Fibroblast of peridontal ligament (primary cell): ENCODE measurements at regions not wholly inside any gene's neighbourhood (a gene's known extent, or its start where the extent isn't known, plus 50 kb on each side); places are given as distances from the start of the nearest gene placed in this dataset.

ENCODE experiments used
- DNase-seq: peaks from one replicate; pipeline ENCODE4 v3.0.0-alpha.2; 2010; ENCODE audit errors: extremely low read depth

GRCh38 chr16:85424260-85425073, 188.7 kb upstream of the GSE1 start:
- no peak for DNase-seq

GRCh38 chr16:85425074-85425662, 188.0 kb upstream of the GSE1 start:
- no peak for DNase-seq

- DNase-seq, result no peak
Measured at GRCh38 chr16:85426806-85427205, 186.3 kb upstream of the GSE1 start.

DNA sequence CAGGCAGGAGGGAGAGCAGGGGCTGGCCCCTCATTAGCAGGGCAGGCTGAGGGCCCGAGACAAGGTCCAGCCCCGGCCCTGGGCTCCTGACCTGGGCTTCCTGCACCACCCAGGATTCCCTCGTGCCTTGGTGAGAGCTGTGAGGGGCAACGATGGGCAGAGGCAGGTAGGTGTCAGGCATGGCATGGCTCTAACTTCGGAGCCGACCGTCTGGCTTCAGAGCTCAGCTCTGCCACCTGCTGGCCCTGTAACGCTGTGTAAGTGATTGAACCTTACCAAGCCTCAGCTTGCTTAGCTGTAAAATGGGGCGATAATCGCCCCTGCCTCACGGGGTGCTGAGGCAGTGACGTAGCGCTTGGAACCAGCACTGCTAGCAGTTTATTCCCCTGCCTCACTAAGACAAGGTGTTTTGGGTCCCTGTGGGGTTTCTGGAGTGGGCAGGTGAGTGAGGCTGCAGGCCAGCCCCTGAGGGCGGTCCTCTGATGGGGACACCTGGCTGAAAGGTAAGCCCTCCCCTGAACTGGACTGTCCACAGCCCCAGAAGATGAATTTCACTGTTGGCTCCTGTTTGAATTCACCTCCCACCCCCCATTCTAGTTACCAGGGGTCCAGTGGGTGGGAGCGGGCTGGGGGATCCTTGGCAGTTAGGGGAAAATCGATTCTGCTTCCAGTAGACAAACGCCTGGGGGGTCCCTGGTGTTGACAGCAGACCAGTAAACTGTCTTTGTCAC, 184.8 kb upstream of the GSE1 start:
- DNase-seq, result peak; percentile 20

DNA sequence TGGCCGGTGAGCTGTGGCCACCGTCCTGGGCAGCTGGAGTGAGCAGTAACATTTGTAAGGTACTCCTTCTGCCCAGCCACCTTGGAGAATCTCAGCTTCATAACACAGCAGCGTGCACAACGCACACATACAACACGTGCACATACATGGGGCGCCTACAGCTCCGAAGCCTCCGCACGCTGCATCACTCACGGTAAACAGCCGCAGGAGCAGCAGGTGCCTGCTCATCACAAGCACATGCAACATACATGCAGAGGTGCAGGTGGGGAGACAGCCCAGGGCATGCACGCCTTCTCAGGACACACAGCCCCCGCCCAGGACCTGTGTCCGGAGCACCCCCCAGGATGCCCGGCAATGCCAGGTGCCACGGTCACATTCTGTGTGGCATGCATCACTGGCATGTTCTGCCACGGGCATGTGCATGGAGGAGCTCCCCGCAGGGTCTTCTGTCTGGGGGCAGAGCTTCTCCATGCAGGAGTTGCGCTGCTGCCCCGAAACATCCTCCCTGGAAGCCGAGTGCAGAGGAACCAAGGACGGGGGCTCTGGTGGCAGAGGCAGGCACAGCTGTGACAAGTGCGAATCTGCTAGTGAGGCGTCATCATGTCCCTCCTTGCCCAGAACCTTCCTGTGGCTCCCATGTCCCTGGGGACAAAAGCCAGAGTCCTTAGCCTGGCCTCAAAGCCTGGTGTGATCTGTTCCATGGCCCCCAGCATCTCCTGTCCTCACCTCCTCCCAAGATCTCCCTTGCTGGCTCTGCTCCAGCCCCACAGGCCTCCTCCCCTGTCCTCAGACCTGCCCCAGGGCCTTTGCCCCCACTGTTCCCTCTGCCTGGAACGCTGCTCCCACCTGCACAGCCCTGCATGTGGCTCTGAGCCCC, 184.0 kb upstream of the GSE1 start:
- no peak for DNase-seq

- no peak for DNase-seq
Measured at GRCh38 chr16:85429776-85430522, 183.2 kb upstream of the GSE1 start.

- DNase-seq, result no peak
Measured at GRCh38 chr16:85430523-85431421, 182.3 kb upstream of the GSE1 start.

DNA sequence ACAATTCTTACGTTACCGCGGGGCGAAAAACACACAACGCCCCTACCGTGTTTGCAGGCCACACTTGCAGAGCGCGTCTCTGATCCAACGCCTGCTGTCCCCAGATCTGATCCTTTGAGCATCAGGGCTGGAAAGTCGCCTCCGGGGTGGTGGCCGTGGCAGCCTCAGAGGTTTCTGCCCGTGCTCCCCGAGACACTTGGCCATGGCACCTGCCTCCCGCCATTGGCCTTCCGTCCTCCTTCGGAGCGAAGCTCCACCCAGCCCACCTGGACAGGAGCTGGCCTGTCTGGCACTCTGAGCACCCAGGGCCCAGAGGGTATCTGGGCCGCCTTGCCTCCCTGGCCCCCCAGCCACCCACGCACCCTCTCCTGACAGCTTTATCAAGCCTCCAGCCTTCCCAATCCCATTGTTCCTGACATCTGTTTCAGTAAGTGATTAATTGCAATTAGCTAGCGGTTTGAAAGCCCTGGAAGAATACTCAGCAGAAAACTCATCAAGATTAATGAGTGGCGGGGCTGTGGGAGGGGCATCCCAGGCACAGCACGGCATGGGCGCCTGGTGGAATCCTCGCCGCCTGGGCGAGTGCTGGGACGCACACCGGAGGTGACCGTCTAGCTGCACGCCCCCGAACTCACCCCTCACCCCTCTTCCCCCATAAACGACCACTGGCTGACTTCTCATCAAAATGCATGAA, 181.5 kb upstream of the GSE1 start:
- DNase-seq, result no peak

- no peak for DNase-seq
Measured at GRCh38 chr16:85432606-85433005, 180.5 kb upstream of the GSE1 start.

- no peak for DNase-seq
Measured at GRCh38 chr16:85433477-85433876, 179.6 kb upstream of the GSE1 start.

GRCh38 chr16:85435286-85435685, 177.8 kb upstream of the GSE1 start:
- DNase-seq, result no peak

GRCh38 chr16:85435700-85436099, 177.4 kb upstream of the GSE1 start:
- no peak for DNase-seq

DNA sequence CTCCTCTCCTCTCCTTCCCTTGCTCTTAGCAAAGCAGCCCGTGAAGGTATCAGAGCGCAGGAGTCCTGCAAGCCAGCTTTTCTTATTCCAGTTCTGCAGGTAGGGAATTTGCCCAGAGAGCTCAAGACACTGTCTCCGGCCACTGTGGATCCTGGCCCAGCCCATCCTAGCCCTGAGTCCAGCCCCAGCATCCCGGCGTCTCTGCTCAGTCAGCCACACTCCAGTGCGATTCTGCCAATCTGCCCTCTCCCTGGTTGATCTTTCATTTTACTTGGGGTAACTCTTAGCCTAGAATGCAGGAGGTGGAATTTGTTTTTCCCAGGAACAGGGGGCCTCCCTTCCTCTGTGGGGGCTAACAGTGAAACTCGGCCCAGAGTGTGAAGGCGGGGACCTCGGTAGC, 176.9 kb upstream of the GSE1 start:
- peak; percentile 14 for DNase-seq

DNA sequence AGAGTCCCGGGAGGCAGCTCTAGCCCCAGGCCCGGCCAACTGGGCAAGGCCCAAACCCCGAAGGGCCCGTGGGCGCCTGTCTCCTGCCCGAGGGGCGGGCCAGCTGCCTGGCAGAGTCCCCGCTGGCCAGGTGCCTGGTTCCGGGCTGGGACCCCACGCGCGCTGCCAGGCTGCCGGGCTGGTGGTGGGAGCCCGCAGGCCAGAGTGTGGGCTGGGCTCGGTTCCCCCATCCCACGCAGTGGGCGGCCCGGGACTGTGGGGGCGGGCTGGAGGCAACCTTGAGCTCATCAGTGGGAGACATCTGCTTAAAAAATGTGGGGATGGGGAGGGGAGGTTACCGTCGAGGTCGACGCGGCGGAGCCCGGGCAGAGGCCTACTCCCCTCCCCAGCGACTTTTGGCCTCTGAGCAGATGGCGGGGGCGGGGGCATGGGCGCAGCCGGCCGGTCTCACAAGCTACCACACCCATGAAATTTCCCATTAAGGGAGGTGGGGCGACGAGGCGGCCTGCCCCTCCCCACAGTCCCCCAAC, 176.4 kb upstream of the GSE1 start:
- DNase-seq, result peak; percentile 4

DNA sequence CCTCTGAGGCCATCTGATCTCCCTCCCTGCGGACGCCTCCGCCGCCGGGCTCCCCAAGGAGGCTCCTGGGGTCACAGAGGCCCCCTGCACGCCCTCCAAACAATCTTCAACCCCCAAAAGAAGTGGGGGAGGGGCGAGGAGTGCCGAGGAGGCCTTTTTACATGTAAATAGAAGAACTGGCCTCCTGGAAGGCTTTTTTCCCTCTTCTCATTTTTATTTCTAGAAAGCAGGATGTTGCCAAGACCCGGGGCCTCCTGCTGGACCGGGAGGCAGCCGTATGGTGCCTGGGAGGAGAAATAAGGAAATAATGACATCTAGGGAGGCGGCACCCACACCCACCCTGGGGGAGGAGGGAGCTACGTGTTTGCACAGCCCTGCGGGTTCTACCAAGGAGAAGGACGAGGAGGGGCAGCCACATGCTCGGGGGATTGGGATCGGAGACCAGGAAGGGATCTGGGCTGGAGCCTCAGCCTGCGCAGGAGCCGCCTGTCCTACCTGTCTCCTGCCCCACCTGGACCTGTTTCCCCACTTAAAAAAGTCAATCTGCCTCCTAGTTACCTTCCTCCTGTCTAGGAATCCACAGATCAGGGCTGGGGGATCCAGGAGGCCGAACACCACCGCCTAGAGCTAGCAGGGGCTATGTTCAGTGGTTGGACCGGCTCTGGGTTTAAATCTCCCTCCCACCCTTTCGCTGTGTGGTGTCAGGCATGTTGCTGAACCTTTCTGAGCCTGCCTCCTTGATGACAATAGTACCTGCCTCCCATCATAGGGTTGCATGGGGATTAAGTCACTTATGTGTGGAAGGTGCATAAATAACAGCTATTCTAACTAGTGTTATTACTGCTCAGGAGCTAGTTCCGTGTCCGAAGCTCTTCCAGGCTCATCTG, 175.7 kb upstream of the GSE1 start:
- DNase-seq, result peak; percentile 30

DNA sequence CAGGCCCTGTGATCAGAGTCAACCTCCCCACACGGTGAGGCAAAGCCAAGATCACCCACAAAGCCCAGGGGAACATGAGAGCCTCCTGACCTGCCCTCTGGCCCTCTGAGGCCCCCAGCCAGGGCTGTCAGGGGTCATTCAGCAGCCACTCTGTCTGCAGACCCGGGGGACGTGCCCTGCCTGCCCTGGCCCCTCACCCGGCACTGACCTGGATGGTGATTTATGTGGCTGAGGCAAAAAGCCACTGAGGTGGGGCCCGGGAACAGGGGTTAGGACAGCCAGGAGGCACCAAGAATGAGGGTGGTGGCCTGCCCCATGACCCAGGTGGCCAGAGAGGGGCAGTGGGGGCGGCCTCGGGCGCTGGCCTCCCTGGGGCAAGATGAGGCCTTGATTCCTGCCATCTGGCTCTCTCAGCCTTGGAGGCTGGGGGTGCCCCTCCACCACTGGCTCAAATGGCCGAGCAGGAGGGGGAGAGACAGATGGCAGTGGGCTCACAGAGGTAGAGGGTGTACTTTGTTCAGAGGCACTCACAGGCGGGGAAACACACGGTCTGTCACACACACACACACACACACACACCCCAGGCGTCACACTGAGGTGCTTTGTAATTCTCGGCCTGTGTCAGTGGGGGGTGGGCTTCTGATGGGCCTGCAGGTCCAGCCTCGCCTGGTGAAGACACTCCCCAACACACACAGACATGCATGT, 174.0 kb upstream of the GSE1 start:
- DNase-seq, result no peak

GRCh38 chr16:85440744-85441143, 172.4 kb upstream of the GSE1 start:
- DNase-seq, result no peak
